ENCODE measurements at regions not wholly inside any gene's neighbourhood (a gene's known extent, or its start where the extent isn't known, plus 50 kb on each side); places are given as distances from the start of the nearest gene placed in this dataset.

GRCh38 chr9:18129809-18130334 lies 344.1 kb upstream of the ADAMTSL1 start:
- TF ChIP-seq CTCF (IDR thresholded peaks at IDR 0.05) (no peak), POLR2AphosphoS5 (IDR thresholded peaks at IDR 0.05) (no peak)
